Stimulated activated CD4-positive, alpha-beta T cell treated with anti-CD3 and anti-CD28 coated beads, Interleukin-4, amount 100 ng/mL, for 4 hours (primary cell): ENCODE measurements at regions not wholly inside any gene's neighbourhood (a gene's known extent, or its start where the extent isn't known, plus 50 kb on each side); places are given as distances from the start of the nearest gene placed in this dataset.
"Not testable (repeated sequence)": the region's sequence is repeated elsewhere in the genome, so short reads cannot be mapped to it uniquely, and the experiment has no call there.

Experiments
- DNase-seq, 2 experiments: peaks; one replicate each; pipeline ENCODE4 v3.0.0-alpha.2; 2020

DNA sequence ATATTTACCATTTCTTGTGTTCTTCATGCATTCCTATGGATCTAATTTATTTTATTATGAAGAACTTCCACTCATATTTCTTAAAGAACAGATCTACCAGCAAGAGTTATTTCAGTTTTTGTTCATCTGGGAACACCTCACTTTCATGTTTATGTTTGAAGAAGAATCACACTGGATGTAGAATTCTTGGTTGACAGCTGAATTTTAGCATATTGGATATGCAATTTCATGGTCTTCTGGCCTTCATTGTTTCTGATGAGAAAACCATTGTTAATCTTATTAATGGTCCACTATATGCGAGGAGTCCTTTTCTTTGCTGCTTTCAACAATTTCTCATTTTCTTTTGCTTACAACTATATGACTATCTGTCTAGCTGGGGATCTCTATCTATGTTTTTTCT lies 189.2 kb downstream of the UXS1 start:
- DNase-seq: no peak

DNA sequence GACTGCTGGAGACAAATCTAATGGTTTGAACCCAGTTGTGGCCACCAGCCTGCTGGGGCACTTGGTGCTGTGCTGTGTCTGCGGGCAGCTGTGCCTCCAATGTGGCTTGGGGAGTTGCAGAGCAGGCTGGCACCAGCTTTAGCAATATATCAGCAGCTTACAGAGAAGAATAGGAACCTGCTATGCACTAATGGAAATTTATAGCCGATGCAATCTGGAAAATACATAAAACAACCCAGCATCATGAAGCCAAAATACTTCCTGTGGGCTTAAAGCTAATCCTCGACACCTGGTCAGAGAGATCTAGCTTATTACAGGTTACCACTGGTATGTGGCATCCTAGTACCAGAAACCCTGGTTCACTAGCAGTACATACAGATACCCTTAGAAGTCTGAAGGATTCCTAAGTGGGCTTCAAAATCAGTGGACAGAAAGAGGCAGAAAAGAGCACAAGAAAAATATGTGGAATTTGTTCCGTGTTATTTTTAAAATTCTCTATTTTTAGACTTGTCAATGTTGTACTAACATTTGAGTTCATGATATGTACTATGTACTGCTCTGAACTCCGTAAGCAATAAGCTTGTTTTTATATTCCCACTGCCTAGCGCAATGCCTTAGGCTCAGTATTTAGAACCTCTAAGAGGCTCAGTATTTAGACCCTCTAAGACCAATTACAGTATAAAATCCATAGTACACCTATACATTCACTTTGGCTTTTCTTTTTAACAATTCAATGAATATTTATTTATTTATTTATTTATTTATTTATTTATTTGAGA lies 194.7 kb downstream of the UXS1 start:
- DNase-seq: no peak

DNA sequence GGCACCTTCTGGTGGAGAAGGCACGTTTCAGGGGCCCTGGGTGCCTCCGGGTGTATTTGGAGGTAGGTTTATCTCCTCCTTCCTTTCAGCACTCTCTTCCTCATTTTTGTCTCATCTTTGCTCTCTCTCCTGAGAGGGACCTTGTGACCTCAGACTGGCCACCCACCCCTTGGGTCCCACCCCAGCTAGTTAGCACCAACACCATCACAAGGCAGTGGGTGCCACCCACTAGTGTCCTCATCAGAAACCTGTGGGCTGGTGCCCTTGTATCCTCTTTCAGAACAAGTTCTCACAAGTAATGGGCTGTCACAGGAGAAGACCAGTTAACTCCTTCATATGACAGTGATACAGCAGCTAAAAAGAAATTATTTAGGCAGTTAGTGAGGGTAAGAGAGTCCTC lies 196.4 kb downstream of the UXS1 start:
- DNase-seq: no peak

DNA sequence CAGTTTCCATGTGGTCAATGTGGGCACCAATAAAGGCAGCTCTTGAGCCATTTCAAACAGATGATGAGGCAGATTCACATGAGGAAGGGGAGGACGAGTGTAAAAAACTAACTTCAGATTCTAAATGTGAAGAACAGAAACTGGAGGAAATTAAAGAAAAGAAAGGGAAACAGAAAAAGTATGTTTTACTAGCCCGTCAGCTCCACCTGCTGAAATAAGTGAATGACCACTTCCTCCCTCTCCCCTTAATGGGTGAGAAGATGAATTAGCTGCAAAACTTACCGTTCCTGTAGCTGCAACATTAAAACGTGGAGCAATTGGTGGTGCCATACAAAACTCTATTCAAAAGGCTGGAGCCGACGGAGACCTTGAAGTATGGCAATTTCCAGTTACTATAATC lies 203.5 kb downstream of the UXS1 start:
- DNase-seq: no peak

DNA sequence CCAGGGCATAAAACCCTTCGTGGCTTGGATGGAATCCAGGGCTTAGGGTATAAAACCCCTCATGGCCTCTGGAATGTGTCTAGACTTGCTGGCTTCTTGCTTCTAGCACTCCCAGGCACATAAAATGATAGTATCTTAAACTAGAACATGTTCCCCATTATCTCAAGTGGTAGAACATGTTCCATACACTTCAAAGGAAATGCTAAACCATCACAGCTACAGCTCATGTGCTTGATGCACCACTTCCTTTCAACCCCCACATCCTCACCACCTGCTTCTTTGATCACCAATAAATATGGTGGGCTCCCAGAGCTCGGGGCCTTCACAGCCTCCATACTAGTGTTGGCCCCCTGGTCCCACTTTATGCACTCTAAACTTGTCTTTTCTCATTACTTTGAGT lies 204.3 kb downstream of the UXS1 start:
- DNase-seq: not testable (repeated sequence)

DNA sequence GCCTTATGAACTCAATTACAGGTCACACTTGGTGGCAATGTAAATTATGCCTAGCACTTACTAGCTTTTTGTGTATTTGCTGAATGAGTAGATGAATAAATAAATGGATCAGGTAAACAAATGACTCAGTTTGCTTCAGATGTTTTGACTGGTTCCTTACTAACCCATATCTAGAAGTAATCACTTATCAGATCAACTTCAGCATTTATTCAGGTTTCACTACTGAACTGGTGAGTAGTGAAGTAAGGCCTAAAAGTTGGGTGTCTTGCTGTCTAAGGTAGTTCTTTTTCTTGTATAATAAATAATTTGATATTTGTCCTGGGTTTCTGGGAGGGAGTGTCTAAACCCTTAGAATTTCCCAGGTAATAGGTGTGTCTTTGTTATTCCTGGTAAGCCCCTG lies 205.0 kb downstream of the UXS1 start:
- DNase-seq: no peak

DNA sequence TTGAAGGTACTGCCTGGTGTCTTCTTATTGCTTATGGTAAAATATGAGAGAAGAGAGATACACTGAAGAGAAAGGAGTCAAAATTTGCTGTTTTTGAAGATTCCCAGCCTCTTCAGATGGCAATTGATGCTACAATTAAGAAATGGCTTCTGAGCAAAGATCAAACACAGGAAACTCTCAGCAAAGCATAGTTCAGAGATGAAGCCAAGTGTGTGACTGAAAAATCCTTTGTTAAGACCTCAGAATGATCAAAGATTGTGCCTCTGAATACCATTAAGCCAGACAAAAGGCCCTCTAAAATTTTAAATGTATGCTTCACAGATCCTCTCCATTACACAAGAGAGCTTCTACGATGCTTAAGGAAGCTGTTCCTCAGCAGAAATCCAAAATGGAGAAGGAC lies 216.3 kb downstream of the UXS1 start:
- DNase-seq: no peak

DNA sequence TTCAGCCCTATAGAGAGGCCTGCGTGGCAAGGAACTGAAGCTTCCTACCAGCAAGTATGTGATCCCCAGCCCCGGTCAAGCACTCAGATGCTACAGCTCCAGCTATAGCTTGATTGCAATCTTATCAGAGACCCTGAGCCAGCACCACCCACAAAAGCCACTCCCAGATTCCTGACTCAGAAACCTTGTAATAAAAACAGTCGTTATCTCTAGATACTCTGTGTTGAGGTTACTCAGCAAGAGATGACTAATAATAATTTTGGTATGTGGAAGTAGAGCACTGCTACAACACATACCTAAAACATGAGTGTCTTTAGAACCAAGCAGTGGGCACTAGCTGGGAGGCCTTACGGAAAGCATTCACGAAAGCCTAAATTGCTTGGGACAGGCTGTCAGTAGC lies 216.9 kb downstream of the UXS1 start:
- DNase-seq: peak; percentile 3 to 16

DNA sequence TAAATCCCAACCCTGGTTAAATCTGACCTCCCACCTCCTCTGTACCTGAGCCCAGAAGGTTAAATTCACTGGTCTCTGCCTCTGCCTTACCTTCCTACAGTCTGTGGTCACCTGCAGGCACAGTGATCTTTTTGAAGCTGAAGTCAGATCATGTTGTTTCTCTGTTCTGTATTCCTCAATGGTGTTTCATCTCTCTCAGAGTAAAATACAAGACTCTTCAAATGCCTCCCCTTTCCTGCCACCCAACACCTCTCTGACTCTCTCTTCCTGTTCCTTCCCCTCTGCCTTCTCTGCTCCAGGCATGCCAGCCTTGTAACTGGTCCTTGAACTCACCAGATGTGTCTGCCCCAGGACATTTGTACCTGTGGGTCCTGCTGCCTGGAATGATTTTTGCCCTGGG lies 219.3 kb downstream of the UXS1 start:
- no peak for DNase-seq

DNA sequence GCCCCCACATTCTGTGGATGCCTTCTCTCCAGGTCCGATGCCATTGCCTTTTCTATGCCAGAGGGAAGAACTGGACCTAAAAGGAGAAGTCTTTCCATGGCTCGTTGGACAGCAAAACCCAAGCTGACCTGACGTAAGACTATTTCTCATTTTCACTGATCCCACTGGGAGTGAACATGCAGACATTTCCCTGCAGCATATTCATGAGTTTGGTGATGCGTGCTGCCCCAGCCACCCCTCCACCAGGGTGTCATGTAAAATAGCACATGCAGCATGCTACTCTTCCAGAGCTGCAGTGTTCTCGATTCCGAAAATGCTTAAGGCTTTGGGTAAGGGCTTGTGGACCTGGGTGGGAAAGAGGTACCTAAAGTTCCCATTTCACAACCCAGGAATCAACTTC lies 221.2 kb downstream of the UXS1 start:
- no peak for DNase-seq

DNA sequence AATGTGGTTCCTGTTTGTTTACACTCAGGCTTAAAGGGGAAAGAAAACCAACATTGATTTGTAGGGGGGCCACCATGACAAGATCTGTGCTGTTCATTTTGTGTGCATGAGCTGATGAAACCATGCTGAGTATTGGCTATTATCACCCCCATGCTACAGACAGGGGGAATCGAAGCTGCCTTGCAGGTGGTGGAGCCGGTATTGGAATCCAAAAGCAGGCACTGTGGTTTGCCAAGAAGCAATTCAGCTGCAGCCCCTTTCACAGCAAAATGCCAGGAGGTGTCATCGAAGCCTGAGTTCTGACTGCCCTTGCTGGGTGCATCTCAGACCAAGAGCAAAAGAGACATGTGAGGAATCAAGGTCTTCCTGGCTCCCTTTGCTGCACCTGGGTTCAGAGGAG lies 221.9 kb downstream of the UXS1 start:
- DNase-seq: no peak

DNA sequence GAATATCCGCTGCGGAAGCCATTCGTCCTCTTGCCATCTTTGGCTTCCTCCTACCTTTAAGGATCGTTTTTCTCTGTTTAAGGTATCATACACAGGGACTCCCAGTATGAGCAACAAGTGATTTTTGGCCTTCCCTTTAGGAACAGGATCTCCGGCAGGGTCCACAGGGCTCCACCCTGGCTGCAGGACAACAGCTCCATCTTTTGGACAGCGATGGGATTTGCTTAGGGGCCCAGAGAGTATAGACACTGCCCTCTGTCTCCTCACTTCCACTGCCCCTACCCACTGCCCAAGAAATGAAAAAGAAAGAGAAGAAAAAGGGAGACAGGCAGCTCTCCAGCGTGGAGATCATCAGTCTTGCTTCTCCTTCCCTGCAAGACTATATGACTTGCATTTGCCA lies 224.5 kb downstream of the UXS1 start:
- DNase-seq: no peak

DNA sequence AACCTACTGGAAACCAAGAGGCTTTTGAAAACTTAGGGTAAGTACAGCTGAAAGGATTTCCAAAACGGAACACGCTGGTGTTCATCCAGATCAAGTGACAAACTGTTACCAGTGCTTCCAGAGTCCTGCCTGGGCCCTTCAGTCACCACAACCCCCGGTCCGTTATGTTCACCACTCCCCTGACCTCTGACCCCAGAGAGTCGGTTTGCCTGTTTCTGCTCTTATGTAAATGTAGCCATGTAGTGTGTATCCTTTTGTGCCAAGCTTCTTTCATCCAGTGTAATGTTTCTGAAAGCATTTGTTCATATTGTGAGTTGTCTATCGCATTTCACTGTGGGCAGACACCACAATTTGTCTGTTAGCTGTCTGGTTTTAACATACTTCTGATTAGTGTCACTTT lies 217.5 kb downstream of the NCK2 start:
- DNase-seq: no peak

DNA sequence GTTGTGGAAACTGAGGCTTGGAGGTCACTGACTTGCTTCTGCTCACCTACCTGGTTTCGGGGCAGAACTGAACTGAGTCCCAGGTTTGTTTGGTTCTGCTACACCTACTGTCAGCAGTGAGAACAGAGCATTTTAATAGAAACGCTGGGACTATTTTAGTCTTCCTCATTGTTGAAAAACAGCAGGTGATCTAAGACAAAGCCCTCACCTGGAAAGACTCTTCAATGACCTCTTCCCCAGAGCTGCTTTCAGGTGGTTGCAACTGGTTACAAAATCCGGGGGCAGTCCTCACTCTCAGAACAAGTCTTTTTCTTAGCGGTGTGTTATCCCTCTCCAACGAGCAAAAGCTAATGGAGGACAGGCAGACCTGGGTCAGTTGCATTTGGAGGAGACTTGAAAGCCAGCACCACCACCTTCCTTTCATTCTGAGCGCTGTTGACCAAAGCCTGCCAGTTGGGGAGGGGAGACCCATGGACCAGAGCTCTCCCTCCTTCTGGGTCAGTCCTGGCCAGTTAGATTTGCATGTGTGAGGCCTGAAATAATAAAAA lies 217.0 kb downstream of the NCK2 start:
- no peak for DNase-seq

DNA sequence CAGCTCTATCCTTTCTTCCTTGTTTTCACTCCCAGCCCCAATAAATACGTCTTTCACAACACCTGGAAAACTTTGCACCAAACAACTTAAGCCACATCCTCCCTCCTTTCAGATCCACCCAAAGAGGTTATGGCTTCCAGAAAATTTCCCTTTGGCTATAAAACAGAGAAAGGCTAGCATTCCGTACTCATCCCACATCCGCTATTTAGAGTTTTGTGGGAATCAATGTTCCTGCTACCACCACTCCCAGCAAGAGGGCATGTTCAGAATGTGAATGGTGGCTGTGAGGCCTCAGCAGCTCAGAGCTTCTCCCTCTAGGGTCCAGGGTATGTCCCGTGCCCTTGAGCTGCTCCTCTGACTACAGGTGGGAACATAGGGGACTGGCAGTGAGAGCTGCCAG lies 214.6 kb downstream of the NCK2 start:
- no peak for DNase-seq

DNA sequence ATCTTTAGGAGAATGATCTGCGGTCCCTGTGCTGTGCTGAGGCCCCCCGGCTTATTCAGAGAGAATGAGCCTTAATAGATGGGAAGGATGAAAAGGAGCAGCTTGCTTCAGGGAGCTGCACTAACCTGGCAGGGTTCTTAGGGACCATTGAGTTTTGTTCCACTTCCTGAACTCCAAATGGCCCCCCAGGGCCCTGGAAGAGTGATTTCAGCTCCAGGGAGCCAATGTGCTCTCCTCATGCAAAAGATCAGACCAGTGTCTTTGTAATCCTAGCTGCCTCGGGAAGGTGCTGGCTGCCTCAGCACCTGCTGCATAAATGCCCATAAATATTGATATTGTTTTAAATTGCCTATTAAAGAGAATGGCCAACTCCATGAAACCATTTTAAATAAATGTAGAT lies 210.2 kb downstream of the NCK2 start:
- no peak for DNase-seq

DNA sequence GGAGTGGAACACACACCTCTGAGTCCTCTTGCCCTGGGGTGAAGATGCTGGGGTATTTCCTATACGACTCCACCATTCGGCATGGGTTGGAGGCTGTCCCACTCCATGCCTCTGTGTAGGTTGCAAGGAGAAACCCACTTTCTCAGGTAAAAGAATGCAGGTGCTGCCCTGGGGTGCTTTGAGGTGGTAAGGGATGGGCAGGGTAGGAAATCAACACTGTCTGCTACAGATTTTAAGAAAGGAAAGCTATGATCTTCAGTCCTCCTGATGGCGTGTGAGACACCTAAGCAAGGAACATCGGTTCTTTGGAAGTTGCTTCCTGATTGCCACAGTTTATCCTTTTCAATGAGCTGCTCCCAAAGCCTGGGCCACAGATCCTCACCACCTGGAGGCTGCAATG lies 209.2 kb downstream of the NCK2 start:
- DNase-seq: no peak

DNA sequence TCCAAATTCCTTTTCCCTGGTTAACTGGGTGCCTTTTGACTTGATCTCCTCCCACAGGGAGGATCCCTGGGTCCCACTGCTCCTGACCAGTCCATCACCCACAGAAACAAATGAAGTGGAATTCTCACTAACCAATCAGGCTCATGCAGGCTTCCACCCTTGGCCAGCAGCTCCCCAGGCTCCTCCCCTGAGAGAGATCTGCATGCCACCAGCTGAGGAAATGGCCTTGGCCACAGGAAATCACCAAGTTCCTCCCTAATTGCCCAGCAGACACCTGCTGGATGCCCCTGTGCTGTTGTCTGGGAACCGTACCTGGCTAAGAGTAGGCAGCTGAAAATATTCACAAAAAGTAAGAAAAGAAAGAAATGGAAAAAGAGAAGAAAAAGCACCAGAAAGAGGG lies 207.4 kb downstream of the NCK2 start:
- no peak for DNase-seq

DNA sequence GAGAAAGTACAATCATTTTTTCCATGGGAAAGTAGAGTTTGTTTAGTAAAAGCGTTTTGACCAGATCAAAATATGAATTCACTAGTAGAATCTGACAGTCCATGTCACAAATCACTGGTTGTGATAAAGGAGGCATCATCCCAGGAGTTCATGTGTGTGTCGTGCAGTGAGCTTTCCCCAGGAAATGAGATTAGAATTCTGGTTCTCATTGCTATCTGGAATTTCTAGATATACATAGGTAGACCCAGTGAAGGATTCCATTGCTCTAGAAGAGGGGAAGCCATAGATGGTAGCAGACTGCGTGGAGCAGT lies 206.6 kb downstream of the NCK2 start:
- no peak for DNase-seq

DNA sequence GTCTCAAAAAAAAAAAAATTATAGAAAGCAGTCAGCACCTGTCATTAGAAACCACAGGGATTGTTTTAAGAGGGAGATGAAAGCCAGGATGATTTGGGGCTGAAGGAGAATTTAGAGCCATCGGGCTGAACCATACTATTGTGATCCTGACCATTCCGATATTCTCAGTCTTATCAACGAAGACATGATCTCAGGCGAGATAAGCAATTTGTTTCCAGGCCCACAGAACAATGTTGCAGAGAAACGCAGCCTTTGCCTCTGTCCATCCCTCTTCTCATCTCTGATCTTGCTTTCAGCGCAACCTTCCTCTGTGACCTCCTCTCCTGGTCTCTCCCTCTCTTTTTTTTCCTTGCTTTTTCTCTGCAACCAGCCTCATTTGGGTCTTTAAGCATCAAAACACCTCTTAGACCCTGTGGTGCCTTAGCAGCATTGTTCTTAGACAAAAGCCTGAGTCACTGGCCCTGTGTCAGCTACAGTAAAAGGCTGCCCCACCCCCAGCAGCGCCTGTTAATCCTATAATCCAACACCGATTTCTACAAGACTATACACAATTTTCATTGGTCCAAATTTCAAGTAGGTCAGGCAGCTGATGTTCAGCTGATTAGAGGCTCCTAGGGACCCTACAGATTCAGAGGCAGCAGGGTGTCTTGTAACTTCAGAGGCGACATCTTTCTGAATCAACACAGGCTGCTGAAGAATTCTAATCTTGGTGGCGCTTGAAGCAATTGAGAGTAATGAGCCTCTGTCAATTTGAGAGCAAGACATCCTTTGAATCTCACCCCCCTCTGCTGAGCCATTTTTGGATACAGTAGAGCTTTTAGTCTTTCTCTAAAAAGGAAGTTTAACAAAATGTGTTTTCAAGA lies 206.0 kb downstream of the NCK2 start:
- DNase-seq: no peak

DNA sequence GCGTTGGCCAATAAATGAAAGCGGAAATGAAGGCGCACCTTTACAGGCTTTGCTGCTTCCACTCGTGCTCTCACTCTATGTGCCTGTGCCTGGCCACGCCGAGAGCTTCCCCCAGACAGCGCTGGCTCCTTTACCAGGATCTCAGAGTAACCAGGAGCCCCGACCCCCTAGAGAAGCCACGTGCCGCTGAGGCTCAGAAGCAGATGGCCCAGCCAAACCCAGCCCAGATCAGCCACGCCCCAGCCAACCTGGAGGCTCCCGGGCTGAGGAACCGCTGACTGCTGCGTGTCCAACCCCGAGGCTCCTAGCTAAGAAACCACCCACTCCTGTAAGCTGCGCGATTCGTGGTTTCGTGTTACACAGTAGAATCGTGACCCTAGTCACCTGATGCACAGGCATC lies 199.3 kb downstream of the NCK2 start:
- DNase-seq: no peak
